ENCODE measurements at regions not wholly inside any gene's neighbourhood (a gene's known extent, or its start where the extent isn't known, plus 50 kb on each side); places are given as distances from the start of the nearest gene placed in this dataset.

DNA sequence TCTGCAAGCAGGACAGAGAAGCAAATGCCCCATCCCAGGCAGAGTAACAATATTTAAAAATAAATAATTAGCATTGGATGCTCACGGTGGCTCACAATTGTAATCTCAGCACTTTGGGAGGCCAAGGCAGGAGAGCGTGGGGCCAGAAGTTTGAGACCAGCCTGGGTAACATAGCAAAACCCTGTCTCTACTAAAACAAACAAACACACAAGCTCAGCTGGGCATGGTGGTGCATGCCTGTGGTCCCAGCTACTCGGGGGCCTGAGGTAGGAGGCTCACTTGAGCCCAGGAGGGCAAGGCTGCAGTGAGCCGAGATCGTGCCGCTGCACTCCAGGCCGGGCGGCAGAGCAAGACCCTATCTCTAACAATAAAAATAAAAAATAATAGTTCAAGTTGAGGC is 74.7 kb upstream of the NCOR2 start:
- H3K4me3 ChIP-seq, result no peak overlapping the region

GRCh38 chr12:124641591-124641990 is 74.2 kb upstream of the NCOR2 start:
- TF ChIP-seq CTCF (IDR thresholded peaks at IDR 0.05; ENCODE audit: borderline replicate concordance), result no peak
- H3K4me3 ChIP-seq, result no peak overlapping the region
- H3K4me1 ChIP-seq, result no peaks in the 10 kb centered on the region
- intact Hi-C loops (cut with micrococcal nuclease), result no loop called here
- no peak for DNase-seq
- no peaks in the 10 kb centered on the region for H3K27me3 ChIP-seq (ENCODE audit: low read depth)
- H3K27ac ChIP-seq (replicated peaks), result no peak overlapping the region
- H3K9me3 ChIP-seq (replicated peaks), result no peaks in the 10 kb centered on the region
- H3K36me3 ChIP-seq, result no peaks in the 10 kb centered on the region

More for the DNA sequence above, 74.7 kb upstream of the NCOR2 start:
- TF ChIP-seq CTCF (IDR thresholded peaks at IDR 0.05; ENCODE audit: borderline replicate concordance), result no peak
- intact Hi-C loops (cut with micrococcal nuclease), result no loop called here
- Histone ChIP-seq H3K4me1 (no peaks in the 10 kb centered on the region), H3K27me3 (ENCODE audit: low read depth) (no peaks in the 10 kb centered on the region), H3K9me3 (replicated peaks) (no peaks in the 10 kb centered on the region), H3K36me3 (no peaks in the 10 kb centered on the region), H3K27ac (replicated peaks) (no peak overlapping the region)
- no peak for DNase-seq

GRCh38 chr12:124640056-124640455 is 72.6 kb upstream of the NCOR2 start:
- Histone ChIP-seq H3K36me3 (no peaks in the 10 kb centered on the region), H3K27me3 (ENCODE audit: low read depth) (no peaks in the 10 kb centered on the region), H3K4me1 (no peaks in the 10 kb centered on the region), H3K27ac (replicated peaks) (no peak overlapping the region), H3K4me3 (no peak overlapping the region), H3K9me3 (replicated peaks) (peaks cover 3% of the 10 kb centered on the region)
- intact Hi-C loops (cut with micrococcal nuclease), result no loop called here
- no peak for DNase-seq
- TF ChIP-seq CTCF (IDR thresholded peaks at IDR 0.05; ENCODE audit: borderline replicate concordance), result no peak

GRCh38 chr12:124639122-124639806 is 71.9 kb upstream of the NCOR2 start:
- H3K4me1 ChIP-seq, result no peaks in the 10 kb centered on the region
- H3K9me3 ChIP-seq (replicated peaks), result peaks cover 3% of the 10 kb centered on the region
- H3K27ac ChIP-seq (replicated peaks), result no peak overlapping the region
- no peaks in the 10 kb centered on the region for H3K27me3 ChIP-seq (ENCODE audit: low read depth)
- no peak for TF ChIP-seq CTCF (IDR thresholded peaks at IDR 0.05; ENCODE audit: borderline replicate concordance)
- DNase-seq, result no peak
- no peaks in the 10 kb centered on the region for H3K36me3 ChIP-seq
- intact Hi-C loops (cut with micrococcal nuclease), result no loop called here
- H3K4me3 ChIP-seq, result no peak overlapping the region

- H3K9me3 ChIP-seq (replicated peaks), result peaks cover 3% of the 10 kb centered on the region
- TF ChIP-seq CTCF (IDR thresholded peaks at IDR 0.05; ENCODE audit: borderline replicate concordance), result no peak
- intact Hi-C loops (cut with micrococcal nuclease), result no loop called here
Observed at GRCh38 chr12:124637581-124637981, 70.2 kb upstream of the NCOR2 start.

More at GRCh38 chr12:124637581-124637981, 70.2 kb upstream of the NCOR2 start:
- Histone ChIP-seq H3K4me1 (peaks cover 2% of the 10 kb centered on the region), H3K36me3 (no peaks in the 10 kb centered on the region), H3K4me3 (no peak overlapping the region), H3K27ac (replicated peaks) (no peak overlapping the region), H3K27me3 (ENCODE audit: low read depth) (no peaks in the 10 kb centered on the region)
- DNase-seq, result no peak
